AML-193 (cell line): ENCODE measurements at regions not wholly inside any gene's neighbourhood (a gene's known extent, or its start where the extent isn't known, plus 50 kb on each side); places are given as distances from the start of the nearest gene placed in this dataset.

Experiments
- DNase-seq, 2 experiments: peaks; one replicate each; lab custom pipeline; 2025; lab: John Stamatoyannopoulos, UW

DNA sequence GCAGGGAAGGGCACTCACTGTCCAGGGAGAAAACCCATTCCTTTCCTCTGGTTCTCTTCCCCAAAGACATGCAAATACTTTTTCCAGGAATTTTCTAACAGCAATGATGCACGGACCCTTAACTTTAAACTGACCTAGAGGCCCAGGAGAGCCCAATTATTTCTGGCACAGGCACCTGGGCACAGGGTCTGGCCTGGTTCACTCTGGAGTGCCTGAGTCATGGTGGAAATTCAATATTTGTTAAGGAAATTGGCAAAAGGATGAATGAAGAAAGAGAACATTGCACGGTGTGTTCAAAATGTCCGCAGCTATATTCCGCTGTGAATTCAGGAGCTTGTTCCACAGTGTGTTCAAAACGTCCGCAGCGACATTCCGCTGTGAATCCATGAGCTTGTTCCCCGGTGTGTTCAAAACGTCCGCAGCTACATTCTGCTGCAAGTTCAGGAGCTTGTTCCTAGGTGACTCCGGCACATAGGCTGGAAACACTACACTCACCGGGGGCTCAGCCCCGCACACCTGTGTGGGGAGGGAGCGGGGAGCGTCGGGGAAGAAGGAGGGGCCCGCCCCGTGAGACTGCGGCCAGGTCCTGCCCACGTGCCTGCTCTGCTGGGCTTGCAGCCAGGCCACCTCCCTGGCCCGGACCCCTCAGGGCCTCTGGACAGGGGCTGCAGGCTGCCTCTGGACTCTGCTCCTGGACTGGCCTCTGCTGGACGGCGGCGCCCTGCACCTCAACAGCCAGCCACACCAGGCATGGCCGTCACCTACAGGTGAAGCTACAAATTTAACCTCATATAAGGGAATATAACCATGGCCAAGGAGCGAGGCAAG is 72.0 kb upstream of the FAM20C start:
- DNase-seq: no peak

DNA sequence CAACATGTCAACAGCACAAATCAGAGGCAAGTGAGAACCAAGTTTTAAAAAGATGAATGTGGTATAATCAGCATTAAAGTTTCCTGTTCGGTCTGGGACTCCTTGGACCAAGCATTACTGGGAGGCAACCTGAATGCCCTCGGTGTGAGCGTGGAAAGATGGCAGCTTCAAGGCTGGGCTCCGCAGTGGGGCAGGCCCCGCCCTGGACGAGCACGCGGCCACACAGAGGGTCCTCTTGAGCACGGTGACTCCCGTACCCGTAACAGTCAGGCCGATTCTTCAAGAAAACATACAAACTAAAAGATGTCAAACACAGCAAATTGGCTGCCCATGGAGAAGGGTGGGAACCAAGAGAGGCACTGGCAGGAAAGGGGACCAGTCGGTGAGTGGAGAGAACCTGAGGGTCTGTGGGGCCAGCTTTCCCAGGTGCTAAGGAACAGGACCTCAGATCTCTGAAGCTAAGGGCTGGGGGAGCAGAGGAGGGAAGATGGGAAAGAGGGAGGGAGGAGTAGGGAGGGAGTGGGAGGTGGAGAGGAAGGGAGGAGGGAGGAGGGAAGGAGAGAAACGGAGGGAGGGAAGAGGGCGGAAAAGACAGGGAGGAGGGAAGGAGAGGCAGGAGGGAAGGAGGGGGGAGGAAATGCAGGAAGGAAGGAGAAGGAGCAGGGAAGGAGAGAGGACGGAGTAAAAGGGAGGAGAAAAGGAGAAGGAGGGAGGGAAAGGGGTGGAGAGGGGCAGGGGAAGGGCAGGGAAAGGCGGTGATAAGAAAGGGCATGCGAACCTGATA is 71.2 kb upstream of the FAM20C start:
- no peak for DNase-seq

DNA sequence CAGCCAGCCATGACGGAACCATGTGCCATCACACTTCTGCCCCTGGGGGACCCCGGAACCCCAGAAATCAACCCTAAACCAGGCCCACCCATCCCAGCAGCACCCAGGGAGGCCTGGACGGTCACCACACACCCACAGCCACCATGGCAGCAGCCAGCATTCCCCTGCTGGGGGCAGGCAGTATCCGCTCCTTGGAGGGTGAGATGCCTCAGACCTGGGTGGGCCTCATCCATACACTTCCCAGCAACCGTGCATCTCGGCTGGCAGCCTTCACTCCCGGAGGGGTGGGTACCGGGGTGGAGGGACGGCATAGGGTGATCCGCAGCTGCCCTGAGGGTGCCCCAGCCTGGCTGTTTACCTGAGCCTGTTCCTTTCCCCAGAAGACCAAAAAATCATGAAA is 69.1 kb upstream of the FAM20C start:
- no peak for DNase-seq

DNA sequence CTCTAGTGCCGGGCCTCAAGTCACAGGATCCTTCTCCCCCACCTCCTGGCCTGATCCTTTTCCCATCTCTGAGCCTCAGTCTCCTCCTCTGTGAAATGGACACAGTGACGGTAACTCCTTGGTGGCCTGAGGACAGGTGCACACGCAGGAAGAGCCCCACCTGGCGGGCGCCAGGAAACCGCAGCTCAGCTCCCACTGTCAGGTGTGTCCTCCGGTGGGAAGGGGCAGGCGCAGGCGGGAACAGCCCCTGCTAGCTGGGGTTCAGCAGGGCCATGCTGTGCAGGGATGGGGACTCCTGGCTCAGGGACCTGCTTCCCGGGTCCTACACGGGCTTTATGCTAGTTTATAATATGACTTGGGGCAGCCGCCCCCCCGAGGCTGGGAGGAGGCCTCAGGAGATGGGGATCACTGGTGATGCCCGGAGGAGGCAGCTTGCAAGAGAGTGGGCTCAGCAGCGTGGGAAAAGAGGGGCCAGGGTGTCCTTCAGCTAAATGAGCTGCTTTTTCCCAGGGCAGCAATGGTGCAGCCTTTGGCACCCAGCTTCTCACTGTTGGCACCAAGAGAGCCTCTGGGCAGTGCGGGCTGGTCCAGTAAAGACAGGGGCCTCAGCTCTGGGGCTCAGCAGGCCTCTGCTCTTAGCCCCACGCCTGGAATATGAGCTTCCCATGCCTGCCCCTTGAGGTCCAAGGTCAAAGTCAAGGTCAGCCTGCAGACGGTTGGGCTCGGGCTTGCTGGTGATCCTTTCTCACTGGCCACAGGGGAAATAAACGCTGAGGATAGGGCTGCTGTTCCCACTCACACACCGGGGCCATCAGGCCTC is 68.0 kb upstream of the FAM20C start:
- no peak for DNase-seq

DNA sequence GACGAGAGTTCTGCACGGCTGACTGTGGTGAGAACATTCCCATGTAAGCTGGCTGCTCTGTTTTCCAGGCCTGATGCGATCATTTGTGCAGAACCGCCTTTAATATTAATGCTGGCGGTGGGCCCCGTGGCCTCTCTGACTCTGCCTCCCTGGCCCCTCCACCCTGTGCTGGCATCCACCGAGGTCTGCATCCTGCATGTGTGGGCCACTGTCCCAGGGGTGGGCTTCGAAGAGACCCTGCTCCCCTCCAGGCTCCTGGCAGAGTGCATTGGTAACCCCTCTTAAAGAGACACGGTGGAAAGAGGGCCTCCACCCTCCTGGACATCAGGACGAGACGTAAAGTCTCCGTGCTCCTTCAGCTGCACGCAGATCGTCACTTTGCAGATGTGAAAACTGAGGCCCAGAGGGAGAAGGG is 67.3 kb upstream of the FAM20C start:
- no peak for DNase-seq

DNA sequence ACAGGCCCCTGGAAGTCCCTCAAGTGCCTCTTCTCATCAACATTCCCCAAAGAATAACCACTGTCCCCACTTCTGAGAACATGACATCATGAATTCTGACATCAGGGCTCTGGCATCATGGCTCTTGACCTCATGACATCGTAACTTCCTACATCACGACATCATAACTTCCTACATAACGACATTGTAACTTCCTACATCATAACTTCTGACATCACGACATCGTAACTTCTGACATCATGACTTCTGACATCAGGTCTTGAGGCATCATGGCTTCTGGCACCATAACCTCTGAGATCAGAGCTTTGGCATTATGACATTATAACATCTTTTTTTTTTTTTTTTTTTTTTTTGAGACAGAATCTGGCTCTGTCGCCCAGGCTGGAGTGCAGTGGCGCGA is 66.7 kb upstream of the FAM20C start:
- DNase-seq: no peak

DNA sequence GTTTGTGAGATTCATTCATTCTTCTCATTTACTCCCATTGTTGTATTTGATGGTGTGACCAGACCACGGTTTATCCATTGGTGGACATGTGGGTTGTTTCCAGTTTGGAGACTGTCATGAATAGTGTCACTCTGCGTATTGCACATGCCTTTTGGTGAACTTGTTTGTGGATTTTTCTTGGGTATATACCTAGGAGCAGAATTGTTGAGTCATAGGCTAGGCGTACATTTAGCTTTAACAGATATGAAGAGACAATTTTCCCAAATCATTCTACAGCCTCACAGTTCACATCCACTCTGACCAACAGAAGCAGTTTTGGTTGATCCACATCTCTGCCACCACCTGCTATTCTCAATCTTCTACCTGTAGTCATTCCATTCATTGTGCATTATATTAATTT is 66.0 kb upstream of the FAM20C start:
- no peak for DNase-seq

DNA sequence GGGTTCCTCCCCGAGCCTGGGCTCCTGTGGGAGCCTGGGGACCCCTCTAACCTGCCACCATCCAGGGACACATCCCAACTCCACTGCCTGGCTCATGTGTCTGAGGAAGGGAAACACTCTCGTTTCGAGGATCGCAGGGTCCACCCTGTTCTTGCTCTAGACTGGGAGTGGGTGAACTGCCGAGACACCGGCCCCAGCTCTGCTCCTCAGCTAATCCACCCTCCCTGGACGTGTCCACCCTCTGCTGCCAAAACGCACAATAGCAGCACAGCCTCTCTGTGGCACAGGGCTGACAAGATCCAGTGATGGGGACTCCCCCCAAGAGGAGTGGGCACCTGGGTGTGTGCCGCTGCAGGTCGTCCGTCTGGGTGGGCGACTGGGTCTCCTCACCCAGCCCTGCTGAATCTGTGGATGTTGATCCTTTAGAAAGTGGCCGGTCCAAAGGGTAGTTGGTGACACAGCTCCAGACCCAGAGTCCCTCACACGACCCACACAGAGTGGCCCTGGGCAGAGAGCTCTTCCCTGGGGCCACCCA is 65.2 kb upstream of the FAM20C start:
- DNase-seq: no peak

DNA sequence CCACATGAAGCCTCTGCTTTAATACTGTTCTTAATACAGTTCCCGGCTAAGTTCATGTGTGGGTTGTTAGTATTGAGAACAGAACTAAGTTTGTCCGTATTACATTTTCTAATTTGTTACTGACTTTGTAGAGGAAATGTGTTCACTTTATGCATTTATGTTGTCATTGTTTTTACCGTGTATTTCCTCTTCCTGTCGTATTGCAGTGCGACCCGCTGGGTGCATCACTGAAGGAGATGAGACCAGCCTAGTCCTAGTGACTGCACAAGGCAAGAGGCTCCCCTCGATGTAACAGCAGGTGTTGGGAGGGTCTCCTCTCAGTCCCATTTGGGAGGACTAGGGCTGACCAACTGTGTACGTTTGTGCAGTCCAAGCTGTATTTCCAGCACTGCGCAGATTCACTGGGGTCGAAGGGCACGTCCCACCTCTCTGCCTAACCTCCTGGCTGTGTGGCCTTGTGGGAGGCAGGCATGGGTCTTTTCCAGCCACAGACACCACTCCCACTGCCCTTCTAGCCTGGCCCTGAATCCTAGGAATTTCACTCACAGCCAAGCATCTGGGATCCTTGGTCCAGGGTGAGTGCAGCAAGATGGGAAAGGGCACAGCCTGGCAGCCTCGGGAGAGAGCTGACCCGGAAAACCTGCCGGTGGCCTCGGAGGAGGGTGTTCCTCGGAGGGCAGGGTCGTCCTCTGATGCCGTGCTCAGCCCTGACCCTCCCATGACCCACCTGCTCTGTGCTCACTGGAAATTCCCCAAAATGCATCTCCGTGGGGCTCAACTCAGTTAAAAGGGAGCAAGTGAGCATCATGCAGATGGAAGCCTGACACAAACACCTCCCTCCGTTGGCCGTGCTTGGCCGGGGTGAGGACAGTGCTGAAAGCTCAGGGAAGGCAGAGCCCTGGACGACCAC is 63.9 kb upstream of the FAM20C start:
- DNase-seq: no peak

DNA sequence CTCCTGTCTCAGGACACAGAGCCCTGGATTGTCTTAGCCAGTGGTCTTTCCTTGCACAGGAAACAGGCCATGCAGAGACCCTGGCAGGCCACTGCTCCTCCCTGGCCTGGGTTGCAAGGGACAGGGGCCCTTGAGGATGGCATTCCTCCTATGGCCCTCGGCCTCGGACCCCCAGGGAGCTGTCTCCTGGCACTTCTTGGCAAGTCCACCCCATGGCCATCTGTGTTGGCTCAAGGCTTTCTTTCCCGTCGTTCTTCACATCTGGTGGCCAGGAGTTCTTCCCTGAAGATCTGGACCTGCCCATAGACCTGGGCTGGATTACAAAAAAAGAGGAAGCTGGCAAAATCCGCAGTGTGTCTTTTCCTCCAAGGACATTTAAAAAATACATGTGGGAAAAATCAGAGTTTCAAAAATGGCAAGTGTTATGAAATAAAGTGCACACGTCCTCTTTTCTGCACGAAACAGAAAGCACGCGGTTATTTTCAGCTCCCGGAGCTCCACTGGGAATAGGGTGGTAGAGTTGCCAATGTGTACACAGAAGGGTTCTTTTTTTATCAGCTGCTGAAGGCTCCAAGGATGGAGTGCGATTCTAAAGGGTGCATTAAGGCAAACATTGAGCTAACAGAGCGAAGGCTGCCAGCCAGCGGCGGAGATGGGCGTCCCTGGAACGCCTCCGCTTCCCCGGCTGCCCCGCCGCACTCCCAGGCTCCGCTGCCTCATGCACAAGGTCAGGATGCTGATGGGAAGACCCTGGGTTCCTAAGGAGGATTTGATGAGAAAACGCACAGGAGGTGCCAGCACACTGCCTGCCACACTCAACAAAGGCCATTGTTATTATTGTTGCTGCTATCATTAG is 62.8 kb upstream of the FAM20C start:
- DNase-seq: no peak

DNA sequence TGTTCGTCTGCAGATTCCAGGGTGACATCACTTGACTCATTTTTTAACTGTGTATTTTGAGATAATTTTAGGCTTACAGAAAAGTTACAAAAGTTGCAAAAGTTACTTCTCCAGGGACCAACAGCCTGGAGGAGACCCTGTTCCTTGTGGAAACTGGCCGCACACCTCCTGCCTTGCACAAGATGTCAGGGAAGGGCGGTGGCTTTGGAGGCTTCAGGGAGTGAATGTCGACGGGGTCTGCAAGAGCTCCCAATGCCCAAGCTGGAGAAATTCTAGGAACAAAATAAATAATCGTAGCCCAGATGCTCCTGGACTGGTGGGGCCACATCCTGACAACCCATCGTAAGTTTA is 62.2 kb upstream of the FAM20C start:
- no peak for DNase-seq

DNA sequence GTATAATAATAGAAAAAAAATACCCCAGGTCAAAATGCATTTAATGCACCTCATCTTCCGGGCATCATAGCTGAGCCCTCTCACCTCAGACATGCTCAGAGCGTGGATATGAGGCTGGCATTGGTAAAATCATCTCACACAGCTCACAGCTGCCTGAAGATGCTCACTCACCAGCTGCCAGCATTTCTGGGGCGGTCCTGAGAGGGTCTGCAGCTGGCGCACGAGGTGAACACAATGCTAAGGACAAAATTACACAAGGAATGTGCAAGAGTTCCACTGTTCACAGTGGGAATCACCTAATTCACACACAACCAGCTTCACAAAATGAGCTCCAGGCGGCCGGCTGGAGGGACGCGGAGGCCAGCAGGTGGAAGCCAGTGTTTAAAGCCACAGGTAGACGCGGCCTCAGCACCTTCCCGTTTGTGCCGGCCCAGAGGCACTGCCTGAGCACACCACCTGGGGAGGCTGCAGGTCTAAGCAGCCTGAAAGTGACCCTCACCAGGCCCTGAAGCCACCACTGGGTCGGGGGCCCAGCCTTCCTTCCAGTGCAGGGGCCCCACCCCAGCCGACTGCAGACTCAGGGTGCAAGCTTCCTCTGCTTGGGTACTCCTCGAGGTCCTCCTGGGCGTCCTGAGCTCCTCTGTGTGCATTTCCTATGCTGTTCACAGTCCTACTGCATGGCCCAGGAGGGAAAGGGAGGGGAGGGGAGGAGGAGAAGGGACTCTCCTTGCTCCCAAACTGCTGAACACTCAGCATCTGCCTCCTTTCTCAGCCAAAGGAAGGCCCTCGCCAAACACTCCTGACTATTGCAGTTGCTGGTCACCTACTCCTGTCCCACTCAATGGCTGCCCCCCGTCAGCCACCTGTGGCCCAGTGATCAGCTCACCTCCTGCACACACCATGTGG is 61.2 kb upstream of the FAM20C start:
- DNase-seq: no peak

DNA sequence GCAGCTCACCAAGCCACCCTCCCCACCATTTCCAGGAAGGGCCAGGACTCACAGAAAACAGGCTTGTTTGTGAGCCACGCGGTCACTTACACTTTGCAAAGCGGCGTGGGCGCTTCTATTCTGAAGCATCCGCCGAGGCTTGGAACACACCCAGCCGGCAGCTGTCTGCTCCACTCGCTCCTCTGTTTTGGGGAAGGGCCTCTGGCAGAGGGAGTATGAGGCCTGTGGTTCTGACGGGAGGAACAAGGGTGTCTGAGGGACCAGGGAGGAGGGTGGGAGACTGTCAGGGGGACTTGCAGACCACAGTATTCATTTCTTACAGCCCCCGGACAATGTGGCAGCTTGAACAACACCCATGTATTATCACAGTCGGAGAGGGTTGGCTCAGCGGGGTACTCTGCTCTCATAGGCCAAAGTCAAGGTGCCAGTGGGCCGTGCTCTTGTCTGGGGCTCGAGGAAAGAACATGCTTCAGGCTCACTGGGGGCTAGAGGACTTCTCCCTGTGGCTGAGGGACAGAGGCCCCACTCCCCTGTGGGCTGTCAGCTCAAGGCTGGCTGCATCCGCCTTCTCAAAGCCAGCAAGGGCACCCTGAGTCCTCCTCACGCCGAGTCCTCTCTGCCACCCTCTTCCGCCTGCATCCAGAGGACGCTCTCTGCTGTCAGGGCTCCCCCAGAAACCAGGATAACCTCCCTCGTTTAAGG is 60.4 kb upstream of the FAM20C start:
- DNase-seq: no peak

DNA sequence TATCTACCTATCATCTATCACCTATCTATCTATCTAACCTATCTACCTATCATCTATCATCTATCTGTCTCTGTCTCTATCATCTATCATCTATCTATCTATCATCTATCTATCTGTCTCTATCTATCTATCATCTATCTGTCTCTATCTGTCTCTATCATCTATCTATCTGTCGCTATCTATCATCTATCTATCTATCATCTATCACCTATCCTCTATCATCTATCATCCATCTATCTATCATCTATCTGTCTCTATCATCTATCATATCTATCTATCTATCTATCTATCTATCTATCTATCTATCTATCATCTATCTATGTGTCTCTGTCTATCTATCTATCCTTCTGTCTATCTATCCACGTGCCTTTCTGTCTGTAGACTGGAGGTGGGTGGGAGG is 59.5 kb upstream of the FAM20C start:
- DNase-seq: no peak

DNA sequence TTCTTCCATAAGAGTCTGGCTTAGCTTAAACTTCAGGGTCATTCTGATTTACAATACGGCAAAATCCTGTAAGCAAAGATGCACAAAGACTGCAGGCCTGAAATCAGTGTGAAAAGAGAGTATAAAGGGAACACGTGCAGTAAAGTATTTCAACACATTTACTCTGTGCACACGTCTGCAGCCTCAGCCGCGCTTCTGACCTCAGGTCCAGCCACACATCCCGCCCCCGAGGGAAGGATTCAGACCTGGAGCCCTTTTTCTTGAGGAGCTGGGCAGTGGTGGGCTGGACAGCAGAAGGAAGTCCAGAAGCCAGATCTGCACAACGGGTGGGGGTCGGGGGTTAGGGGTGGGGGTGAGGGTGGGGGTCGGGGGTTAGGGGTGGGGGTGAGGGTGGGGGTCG is 58.9 kb upstream of the FAM20C start:
- DNase-seq: no peak

DNA sequence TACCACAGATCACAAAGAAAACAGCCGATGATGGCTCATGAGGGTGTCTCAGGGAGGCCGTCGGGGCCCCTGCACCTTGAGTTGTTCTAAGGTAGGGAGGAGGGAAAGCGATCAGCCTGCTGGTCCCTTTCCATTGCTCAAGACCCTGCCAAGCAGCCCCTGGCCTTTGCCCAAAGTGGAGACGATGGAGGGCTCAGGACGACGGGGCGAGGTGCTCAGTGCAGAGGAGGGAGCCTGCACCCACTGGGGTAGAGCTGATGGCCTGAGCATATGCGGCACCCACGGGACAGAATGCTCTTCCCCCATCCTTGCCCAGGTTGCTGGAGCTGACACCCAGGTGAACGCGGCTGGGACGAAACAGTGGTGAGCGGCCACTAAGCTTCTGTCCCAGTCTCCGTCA is 58.3 kb upstream of the FAM20C start:
- DNase-seq: no peak

DNA sequence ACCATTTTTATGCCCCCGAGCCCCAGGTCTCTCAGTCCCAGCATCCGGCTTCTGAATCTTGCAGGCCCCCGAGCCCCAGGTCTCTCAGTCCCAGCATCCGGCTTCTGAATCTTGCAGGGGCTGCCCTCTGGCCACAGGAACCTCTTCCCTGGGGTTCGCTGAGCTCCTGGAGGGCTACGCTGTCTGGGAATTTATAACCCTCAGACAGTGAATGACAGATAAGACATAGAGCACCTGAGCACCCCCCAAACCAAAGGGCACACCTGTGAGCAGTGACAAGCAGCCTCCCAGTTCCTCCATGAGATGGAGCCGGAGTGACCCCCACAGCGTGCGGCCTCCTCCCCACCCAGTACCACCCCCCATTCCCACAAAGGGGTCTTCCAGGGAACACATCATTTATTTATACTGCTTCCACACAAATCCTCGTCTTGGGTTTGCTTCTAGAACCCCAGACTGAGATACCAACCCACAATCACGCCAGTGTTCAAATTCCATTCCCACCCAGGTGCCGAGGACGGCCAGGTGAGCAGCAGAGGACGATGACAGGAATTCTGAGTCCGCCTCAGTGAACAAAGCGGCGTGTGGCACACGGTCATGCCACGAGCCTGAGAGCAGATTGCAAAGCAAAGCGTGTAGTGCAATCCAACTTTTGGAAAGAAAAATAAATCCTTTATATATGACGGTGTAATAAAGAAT is 57.7 kb upstream of the FAM20C start:
- DNase-seq: no peak

DNA sequence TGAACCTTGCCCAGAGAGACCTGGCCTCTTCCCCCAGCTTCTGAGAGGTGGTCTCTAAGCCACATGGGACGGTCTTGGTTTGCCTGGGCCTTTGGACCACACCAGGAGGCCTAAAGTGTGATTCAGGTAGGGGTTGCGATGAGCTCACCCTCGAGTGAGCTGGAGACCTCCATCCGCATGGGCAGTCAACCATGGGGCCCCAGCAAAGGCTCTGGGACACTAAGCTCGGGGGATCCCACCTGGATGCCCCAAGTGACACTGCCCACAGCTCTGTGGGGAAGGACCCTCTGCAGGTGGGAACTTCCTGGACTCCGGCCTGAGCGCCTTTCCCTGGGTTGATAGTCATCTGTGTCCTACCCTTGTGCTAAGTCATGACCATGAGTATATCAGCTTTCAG is 57.1 kb upstream of the FAM20C start:
- no peak for DNase-seq
